Cardiac muscle cell (in vitro differentiated cells and primary cell): ENCODE measurements at regions not wholly inside any gene's neighbourhood (a gene's known extent, or its start where the extent isn't known, plus 50 kb on each side); places are given as distances from the start of the nearest gene placed in this dataset.
"Not testable (repeated sequence)": the region's sequence is repeated elsewhere in the genome, so short reads cannot be mapped to it uniquely, and the experiment has no call there.

Experiments used
- DNase-seq, 2 donors: peaks; one replicate each; pipeline versions ENCODE4 v3.0.0 to v3.0.0-alpha.2; 2010 to 2017; ENCODE audit warnings: low read depth in 1 of 2, low spot score in 1 of 2
- H3K27ac ChIP-seq: fragments of 200-600 bp; sonication (generic); 2 replicates; pipeline ENCODE4 v1.5.1; 2016
- H3K27me3 ChIP-seq: fragments of 200-600 bp; sonication (generic); 2 replicates; pipeline ENCODE4 v1.6.0; 2016; ENCODE audit warnings: control low read depth
- H3K36me3 ChIP-seq: fragments of 200-600 bp; sonication (generic); 2 replicates; pipeline ENCODE4 v1.5.1; 2016; ENCODE audit warnings: control low read depth
- H3K4me1 ChIP-seq: fragments of 200-600 bp; sonication (generic); 2 replicates; pipeline ENCODE4 v1.8.1; 2017; ENCODE audit warnings: low read depth, mild to moderate bottlenecking, mixed run types
- H3K4me3 ChIP-seq: fragments of 200-600 bp; sonication (generic); 2 replicates; pipeline ENCODE4 v1.5.1; 2016; ENCODE audit warnings: mild to moderate bottlenecking
- H3K9me3 ChIP-seq: fragments of 200-600 bp; sonication (generic); 2 replicates; pipeline ENCODE4 v1.5.1; 2017; ENCODE audit warnings: low read depth, mild to moderate bottlenecking, control low read depth
- TF ChIP-seq, protein P1 (sequence below): IDR thresholded peaks from 2 replicates; pipeline ENCODE4 v1.5.1; 2012; ENCODE audit warnings: low read depth, mild to moderate bottlenecking, low read length

DNA sequence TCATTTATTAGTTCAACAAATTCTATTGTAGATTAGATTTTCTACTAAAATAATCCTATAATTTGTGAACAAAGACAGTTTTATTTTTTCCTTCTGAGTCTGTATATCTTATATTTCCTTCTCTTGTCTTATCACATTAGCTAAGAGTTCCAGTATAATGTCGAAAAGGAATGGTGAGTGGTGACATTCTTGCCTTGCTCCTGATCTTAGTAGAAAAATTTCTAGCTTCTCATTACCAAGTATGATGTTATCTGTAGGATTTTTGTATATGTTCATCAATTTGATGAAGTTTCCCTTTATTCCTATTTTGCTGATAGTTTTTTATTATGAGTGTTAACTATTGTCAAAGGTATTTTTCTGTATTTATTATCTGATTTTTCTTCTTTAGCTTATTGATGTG is 756.6 kb upstream of the BCHE start:
- Histone ChIP-seq H3K27ac (no peak overlapping the region), H3K27me3 (no peaks in the 10 kb centered on the region), H3K36me3 (no peaks in the 10 kb centered on the region), H3K4me3 (no peak overlapping the region), H3K4me1 (no peaks in the 10 kb centered on the region), H3K9me3 (no peaks in the 10 kb centered on the region)
- no peak for DNase-seq
- TF ChIP-seq, protein P1, sequence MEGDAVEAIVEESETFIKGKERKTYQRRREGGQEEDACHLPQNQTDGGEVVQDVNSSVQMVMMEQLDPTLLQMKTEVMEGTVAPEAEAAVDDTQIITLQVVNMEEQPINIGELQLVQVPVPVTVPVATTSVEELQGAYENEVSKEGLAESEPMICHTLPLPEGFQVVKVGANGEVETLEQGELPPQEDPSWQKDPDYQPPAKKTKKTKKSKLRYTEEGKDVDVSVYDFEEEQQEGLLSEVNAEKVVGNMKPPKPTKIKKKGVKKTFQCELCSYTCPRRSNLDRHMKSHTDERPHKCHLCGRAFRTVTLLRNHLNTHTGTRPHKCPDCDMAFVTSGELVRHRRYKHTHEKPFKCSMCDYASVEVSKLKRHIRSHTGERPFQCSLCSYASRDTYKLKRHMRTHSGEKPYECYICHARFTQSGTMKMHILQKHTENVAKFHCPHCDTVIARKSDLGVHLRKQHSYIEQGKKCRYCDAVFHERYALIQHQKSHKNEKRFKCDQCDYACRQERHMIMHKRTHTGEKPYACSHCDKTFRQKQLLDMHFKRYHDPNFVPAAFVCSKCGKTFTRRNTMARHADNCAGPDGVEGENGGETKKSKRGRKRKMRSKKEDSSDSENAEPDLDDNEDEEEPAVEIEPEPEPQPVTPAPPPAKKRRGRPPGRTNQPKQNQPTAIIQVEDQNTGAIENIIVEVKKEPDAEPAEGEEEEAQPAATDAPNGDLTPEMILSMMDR = no peak

DNA sequence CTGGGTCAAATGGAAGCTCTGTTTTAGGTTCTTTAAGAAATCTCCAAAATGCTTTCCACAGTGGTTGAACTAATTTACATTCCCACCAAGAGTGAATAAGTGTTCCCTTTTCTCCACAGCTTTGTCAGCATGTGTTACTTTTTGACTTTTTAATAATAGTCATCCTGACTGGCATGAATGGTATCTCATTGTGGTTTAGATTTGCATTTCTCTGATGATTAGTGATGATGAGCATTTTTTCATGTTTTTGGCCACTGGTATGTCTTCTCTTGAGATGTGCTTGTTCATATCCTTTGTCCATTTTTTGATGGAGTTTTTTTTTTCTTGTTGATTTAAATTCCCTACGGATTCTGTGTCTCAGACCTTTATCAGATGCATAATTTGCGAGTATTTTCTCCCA is 745.0 kb upstream of the BCHE start:
- DNase-seq = no peak

DNA sequence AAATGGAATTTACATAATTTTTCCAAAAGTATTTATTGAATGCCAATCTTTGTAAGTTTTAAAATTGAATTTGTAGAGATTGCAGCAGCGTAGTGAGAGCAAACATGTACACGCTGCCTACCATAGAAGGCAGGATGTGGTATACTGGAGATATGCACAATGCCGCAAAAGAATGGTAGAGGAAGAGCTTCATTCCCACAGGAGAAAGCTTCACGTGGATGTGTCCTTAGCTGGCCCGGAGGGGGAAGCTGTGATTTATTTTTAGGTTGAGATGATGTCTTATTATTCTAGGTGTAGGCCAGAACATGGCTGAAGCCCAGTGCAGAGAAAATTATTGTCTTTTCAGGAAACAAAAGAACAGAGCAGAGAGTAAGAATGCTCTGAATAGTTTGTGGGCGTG is 743.3 kb upstream of the BCHE start:
- Histone ChIP-seq H3K27me3 (no peaks in the 10 kb centered on the region), H3K4me1 (no peaks in the 10 kb centered on the region), H3K27ac (no peak overlapping the region), H3K36me3 (no peaks in the 10 kb centered on the region), H3K9me3 (no peaks in the 10 kb centered on the region), H3K4me3 (no peak overlapping the region)
- DNase-seq = no peak
- TF ChIP-seq, protein P1 = no peak

More for the DNA sequence above, 745.0 kb upstream of the BCHE start:
- Histone ChIP-seq H3K27me3 (no peaks in the 10 kb centered on the region), H3K9me3 (no peaks in the 10 kb centered on the region), H3K27ac (no peak overlapping the region), H3K4me1 (no peaks in the 10 kb centered on the region), H3K4me3 (no peak overlapping the region), H3K36me3 (no peaks in the 10 kb centered on the region)
- TF ChIP-seq, protein P1 = no peak

DNA sequence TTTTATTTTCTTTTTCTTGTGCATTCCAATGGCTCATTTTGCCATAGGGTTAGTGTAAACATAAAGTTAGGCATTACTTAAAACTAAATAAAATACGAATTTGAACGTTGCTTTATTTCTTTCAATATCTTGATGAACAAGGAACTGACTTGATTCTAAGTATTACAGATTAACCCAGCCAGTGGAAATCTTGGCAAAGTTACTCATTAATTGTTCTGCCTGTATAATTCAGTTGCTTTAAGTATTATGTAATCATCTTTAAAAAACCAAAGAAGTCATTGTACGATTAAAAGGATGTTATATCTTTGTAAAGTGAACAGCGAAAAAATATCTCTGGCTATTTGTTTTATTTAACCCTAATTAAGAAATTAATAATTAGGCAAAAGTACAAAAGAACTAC is 737.9 kb upstream of the BCHE start:
- no peak for DNase-seq
- TF ChIP-seq, protein P1 = no peak
- Histone ChIP-seq H3K27ac (no peak overlapping the region), H3K4me3 (no peak overlapping the region), H3K27me3 (no peaks in the 10 kb centered on the region), H3K9me3 (no peaks in the 10 kb centered on the region), H3K4me1 (no peaks in the 10 kb centered on the region), H3K36me3 (no peaks in the 10 kb centered on the region)

DNA sequence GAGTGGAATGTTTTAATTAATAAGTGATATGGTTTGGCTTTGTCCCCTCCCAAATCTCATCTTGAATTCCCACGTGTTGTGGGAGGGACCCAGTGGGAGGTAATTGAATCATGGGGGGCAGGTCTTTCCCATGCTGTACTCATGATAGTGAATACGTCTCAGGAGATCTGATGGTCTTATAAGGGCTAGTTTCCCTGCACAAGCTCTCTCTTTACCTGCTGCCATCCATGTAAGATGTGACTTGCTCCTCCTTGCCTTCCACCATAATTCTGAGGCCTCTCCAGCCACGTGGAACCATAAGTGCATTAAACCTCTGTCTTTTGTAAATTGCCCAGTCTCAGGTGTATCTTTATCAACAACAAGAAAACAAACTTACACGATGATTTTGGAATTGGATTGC is 734.5 kb upstream of the BCHE start:
- H3K4me3 ChIP-seq, H3K9me3 ChIP-seq, H3K4me1 ChIP-seq, H3K36me3 ChIP-seq, H3K27ac ChIP-seq, H3K27me3 ChIP-seq, DNase-seq: not testable (repeated sequence)

DNA sequence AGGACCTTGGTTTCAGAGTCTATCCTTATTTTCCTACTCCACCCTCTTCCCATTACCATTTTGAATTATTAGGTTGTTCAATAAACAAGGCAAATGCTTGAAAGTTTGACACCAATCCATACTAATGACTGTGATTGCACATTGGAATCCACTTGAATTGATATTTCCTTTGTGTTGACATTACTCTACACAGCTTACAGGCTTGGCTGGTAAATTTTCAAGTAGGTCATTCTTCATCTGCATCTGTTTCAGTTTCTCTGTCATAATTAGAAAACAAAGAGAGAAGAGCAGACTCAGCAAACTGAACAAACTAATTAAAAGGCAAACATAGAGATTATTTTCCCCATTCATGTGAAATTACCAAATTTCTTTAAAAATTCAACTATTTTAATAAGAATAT is 732.9 kb upstream of the BCHE start:
- Histone ChIP-seq H3K9me3 (no peaks in the 10 kb centered on the region), H3K4me3 (no peak overlapping the region), H3K36me3 (no peaks in the 10 kb centered on the region), H3K27ac (no peak overlapping the region), H3K4me1 (no peaks in the 10 kb centered on the region), H3K27me3 (no peaks in the 10 kb centered on the region)
- DNase-seq = no peak
- TF ChIP-seq, protein P1 = no peak
